ES-I3 (cell line): ENCODE measurements at regions not wholly inside any gene's neighbourhood (a gene's known extent, or its start where the extent isn't known, plus 50 kb on each side); places are given as distances from the start of the nearest gene placed in this dataset.
"Not testable (repeated sequence)": the region's sequence is repeated elsewhere in the genome, so short reads cannot be mapped to it uniquely, and the experiment has no call there.

Experiments used
- H3K36me3 ChIP-seq: 2 replicates; pipeline ENCODE4 v1.6.1; 2013; ENCODE audit warnings: mild to moderate bottlenecking, low read length, control low read depth, moderate library complexity; ENCODE audit not compliant: insufficient read depth
- H3K4me1 ChIP-seq: 2 replicates; pipeline ENCODE4 v1.6.1; 2013; ENCODE audit warnings: mild to moderate bottlenecking, control low read depth, low read length; ENCODE audit not compliant: insufficient read depth
- H3K9ac ChIP-seq: 2 replicates; pipeline ENCODE4 v1.6.1; 2013; ENCODE audit warnings: low read depth, mild to moderate bottlenecking, low read length, moderate library complexity
- H3K9me3 ChIP-seq: 2 replicates; pipeline ENCODE4 v1.6.1; 2013; ENCODE audit warnings: mild to moderate bottlenecking, low read length, moderate library complexity; ENCODE audit not compliant: control insufficient read depth, insufficient read depth

DNA sequence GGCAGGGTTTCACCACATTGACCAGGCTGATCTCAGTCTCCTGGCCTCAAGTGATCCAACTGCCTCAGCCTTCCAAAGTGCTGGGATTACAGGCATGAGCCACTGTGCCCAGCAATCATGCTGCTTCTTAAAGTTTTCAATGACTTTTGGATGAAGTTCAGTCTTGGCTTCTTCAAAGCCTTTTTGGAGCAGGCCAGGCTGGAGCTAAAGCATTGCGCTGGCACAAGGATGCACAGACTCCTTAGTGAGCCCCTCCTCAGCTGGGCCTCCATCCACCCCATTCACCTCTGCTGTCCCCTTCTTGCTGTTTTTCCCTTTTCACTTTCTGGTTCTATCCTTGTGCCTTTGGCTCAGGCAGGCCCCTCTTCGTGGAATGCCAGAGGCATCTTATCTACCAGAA is 638.6 kb downstream of the TYW1 start:
- H3K9me3 ChIP-seq, result no peaks in the 10 kb centered on the region
- H3K9ac ChIP-seq, result no peak overlapping the region
- no peaks in the 10 kb centered on the region for H3K36me3 ChIP-seq
- H3K4me1 ChIP-seq, result no peaks in the 10 kb centered on the region

DNA sequence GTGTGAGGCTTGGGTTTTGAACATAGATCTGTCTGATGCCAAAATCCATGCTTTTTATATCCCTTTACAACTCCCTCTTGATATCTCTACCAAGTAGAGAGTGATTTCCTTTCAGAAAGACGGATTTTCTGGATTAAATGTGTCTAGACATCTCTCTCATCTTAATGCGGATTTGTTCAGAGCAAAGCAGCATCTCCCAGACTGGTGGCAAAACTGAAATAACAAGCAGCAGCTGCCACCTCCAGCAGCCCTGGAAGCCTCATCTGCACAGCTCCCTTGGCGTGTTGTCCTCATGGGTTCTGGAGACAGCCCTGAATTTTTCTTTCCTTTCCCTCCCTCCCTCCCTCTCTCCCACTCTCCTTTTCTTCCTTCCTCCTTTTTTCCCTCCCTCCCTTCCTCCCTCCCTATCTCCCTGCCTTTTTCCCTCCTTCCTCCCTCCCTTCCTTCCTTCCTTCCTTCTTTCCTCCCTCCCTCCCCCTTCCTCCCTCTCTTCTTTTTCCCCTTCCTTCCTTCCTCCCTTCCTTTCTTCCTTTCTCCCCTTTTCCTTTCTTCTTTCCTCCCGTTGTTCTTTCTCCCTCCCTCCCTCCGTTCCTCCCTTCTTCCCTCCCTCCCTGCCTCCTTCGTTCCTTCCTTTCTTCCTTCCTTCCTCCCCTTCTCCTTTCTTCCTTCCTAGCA is 639.9 kb downstream of the TYW1 start:
- no peaks in the 10 kb centered on the region for H3K36me3 ChIP-seq
- H3K9ac ChIP-seq, result no peak overlapping the region; the same call in 1 of the 2 replicates
- no peaks in the 10 kb centered on the region for H3K4me1 ChIP-seq
- no peaks in the 10 kb centered on the region for H3K9me3 ChIP-seq

DNA sequence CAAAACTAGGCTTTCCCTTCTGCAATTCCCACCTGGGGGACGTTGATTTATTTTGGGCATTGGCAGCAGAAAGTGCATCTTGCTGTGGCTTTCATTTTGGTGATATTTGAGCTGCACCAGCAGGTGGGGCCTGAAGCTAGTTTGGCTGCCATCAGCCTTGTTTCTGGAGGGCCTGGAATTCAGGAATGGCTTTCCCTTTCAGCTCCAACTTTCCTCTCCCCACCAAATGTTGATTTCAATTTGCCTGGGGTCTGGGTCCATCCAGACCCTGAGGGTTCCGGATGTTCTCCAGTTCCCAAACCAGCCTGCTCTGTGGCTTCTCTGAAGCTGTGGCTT is 640.4 kb downstream of the TYW1 start:
- no peaks in the 10 kb centered on the region for H3K36me3 ChIP-seq
- H3K9ac ChIP-seq, result no peak overlapping the region; the same call in 1 of the 2 replicates
- H3K9me3 ChIP-seq, result no peaks in the 10 kb centered on the region
- no peaks in the 10 kb centered on the region for H3K4me1 ChIP-seq

- H3K9ac ChIP-seq, H3K4me1 ChIP-seq, H3K9me3 ChIP-seq, H3K36me3 ChIP-seq: not testable (repeated sequence)
Measured at GRCh38 chr7:67642542-67642941, 645.9 kb downstream of the TYW1 start.

DNA sequence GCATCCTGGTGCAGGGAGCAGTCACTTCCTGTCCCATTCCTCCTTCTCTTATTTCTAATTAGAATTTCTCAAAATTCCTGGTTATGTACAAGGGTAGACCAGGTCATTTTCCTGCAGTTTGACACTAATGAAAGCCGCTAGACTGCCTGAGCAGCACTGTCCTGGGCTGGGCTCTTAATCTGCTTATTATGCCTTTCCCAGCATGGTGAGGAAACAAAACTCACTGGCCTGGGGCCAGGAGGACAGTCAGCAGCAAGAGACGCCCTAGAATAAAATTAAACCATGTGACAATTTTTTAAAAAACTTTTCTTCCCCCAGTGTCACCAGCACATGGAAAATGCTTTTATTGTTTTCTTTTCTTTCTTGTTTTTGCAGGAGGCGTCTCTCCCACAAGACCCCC is 647.5 kb downstream of the TYW1 start:
- H3K36me3 ChIP-seq, result no peaks in the 10 kb centered on the region
- no peaks in the 10 kb centered on the region for H3K9me3 ChIP-seq
- H3K9ac ChIP-seq, result no peak overlapping the region
- H3K4me1 ChIP-seq, result no peaks in the 10 kb centered on the region

- Histone ChIP-seq H3K36me3 (no peaks in the 10 kb centered on the region), H3K4me1 (no peaks in the 10 kb centered on the region), H3K9me3 (no peaks in the 10 kb centered on the region), H3K9ac (no peak overlapping the region)
Measured at GRCh38 chr7:67652937-67653336, 656.3 kb downstream of the TYW1 start.

- no peaks in the 10 kb centered on the region for H3K4me1 ChIP-seq
- H3K9ac ChIP-seq, result no peak overlapping the region
- H3K9me3 ChIP-seq, result no peaks in the 10 kb centered on the region
Measured at GRCh38 chr7:67653856-67654454, 657.3 kb downstream of the TYW1 start.

GRCh38 chr7:67654642-67655041 is 658.0 kb downstream of the TYW1 start:
- no peaks in the 10 kb centered on the region for H3K4me1 ChIP-seq
- H3K36me3 ChIP-seq, result no peaks in the 10 kb centered on the region
- no peaks in the 10 kb centered on the region for H3K9me3 ChIP-seq
- no peak overlapping the region for H3K9ac ChIP-seq

More at GRCh38 chr7:67653856-67654454, 657.3 kb downstream of the TYW1 start:
- no peaks in the 10 kb centered on the region for H3K36me3 ChIP-seq

- Histone ChIP-seq H3K9me3 (no peaks in the 10 kb centered on the region), H3K4me1 (no peaks in the 10 kb centered on the region), H3K36me3 (no peaks in the 10 kb centered on the region), H3K9ac (no peak overlapping the region)
Measured at GRCh38 chr7:67655168-67655567, 658.5 kb downstream of the TYW1 start.

GRCh38 chr7:67659091-67659490 is 662.5 kb downstream of the TYW1 start:
- H3K4me1 ChIP-seq, result no peaks in the 10 kb centered on the region
- no peaks in the 10 kb centered on the region; the same call in 1 of the 2 replicates for H3K36me3 ChIP-seq
- peaks cover 9% of the 10 kb centered on the region; the same call in 1 of the 2 replicates for H3K9me3 ChIP-seq
- no peak overlapping the region for H3K9ac ChIP-seq

DNA sequence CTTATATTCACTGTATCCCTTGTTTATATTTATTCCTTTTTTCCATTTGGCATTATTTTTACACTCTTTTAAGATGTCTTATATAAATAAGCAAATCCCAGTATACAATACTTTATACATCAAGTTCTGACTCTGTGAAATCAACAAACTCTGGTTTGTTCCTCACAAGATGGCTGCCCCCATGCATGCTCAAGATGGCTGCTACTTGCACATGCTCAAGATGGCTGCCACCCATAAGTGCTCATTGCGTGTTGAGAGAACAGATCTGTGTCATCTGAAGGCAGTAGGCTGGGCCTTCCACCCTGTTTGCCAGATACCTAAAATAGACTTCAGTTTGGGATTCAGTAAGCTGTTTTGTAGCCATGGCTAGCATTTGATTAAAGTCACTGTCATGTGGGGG is 666.2 kb downstream of the TYW1 start:
- no peaks in the 10 kb centered on the region for H3K4me1 ChIP-seq
- no peak overlapping the region for H3K9ac ChIP-seq
- H3K9me3 ChIP-seq, result peaks cover 9% of the 10 kb centered on the region; the same call in 1 of the 2 replicates
- no peaks in the 10 kb centered on the region; the same call in 1 of the 2 replicates for H3K36me3 ChIP-seq

DNA sequence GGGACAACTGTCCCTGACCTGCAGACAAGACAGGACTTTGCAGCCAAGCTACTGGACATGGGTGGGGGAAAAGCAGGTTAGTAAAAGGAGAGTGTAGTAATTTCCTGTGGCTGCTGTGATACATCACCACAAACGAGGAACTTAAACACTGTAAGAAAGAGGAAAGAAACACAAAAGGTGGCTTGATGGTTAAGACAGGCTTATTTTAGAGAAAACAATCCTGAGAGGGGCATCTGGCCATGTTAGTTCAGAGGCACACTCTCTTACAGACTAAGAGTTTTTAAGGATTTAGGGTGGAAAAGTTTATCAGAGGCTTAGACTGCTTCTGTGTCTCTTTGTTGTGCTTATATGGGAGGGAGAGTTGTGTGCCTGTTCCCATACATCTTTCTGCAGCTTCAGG is 667.0 kb downstream of the TYW1 start:
- H3K9me3 ChIP-seq, result peaks cover 9% of the 10 kb centered on the region; the same call in 1 of the 2 replicates
- no peaks in the 10 kb centered on the region; the same call in 1 of the 2 replicates for H3K36me3 ChIP-seq
- H3K4me1 ChIP-seq, result no peaks in the 10 kb centered on the region
- no peak overlapping the region for H3K9ac ChIP-seq

GRCh38 chr7:67666359-67666758 is 669.7 kb downstream of the TYW1 start:
- H3K9ac ChIP-seq, H3K4me1 ChIP-seq, H3K36me3 ChIP-seq: not testable (repeated sequence)
- peaks cover 14% of the 10 kb centered on the region; the same call in 1 of the 2 replicates for H3K9me3 ChIP-seq

DNA sequence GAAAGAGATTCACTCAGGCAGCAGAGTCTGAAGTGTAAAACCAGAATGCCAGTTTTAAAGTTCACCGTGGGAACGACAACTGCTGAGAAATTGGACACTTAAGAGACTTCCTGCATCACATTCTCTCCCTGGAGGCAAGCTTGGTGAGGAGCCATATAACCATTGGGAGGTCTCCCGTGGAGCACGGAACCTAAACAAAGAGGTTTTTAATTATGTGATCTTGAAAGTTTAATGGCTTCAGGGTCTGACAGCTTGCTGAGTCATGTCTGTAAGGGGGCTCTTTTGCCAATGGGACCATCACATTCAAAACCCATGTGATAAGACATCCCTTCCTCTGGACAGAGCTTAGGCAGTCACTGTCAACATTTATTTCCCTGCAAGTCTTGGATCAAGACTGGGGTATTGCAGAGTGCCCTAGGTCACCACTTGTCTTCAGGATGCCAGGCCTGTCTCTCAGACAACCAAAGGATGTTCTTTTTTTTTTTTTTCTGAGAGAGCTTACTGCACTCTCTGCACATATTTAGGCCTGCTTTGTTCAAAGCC is 674.4 kb downstream of the TYW1 start:
- Histone ChIP-seq H3K9ac (no peak overlapping the region), H3K4me1 (no peaks in the 10 kb centered on the region), H3K9me3 (peaks cover 5% of the 10 kb centered on the region), H3K36me3 (no peaks in the 10 kb centered on the region)

DNA sequence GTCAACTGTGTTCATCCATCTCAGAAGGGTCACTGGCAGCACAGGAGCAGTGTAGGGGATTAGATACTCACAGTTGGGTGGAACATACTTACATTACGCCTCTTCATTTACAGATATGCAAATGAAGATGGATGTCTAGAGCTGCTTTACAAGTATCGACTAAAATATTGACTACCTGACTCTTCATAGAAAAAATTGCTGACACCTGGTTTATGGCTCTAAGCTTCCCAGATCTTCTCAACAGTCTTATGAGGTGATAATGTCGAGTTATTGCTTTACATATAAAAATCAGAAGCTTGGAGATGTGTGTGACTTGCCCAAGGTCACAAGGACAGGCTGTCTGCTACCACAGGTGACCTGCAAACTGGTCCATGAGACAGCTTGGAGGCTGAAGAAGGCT is 677.2 kb downstream of the TYW1 start:
- Histone ChIP-seq H3K4me1 (no peaks in the 10 kb centered on the region), H3K9ac (no peak overlapping the region), H3K36me3 (no peaks in the 10 kb centered on the region), H3K9me3 (peaks cover 5% of the 10 kb centered on the region)
